ENCODE measurements at regions not wholly inside any gene's neighbourhood (a gene's known extent, or its start where the extent isn't known, plus 50 kb on each side); places are given as distances from the start of the nearest gene placed in this dataset.
"Not testable (repeated sequence)": the region's sequence is repeated elsewhere in the genome, so short reads cannot be mapped to it uniquely, and the experiment has no call there.

GRCh38 chr4:86478151-86478550, 116.0 kb upstream of the PTPN13 start:
- not testable (repeated sequence) for DNase-seq (ENCODE audit: low read depth in 2 of 2)

DNA sequence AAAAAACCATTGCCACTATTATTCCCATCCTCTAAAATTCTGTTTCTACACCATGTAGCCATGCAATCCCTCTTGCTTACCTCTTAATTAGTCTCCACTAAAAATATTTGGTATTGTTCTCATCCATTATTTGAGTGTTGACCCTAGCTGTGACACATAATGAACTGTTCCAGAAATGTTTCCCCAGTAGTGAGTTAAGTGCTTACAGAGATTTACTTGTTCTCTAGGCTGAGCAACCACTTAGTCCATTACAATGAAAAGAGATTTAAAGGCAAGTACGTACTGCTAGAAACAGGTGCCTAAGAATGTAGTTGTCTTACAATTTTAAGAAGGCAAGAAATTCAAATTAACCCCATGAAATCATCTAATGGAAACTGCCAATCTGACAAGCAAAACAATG, 112.7 kb upstream of the PTPN13 start:
- DNase-seq (ENCODE audit: low read depth in 2 of 2): no peak

GRCh38 chr4:86482306-86483172, 111.6 kb upstream of the PTPN13 start:
- no peak for DNase-seq (ENCODE audit: low read depth in 2 of 2)

GRCh38 chr4:86483173-86483490, 111.0 kb upstream of the PTPN13 start:
- no peak for DNase-seq (ENCODE audit: low read depth in 2 of 2)

DNA sequence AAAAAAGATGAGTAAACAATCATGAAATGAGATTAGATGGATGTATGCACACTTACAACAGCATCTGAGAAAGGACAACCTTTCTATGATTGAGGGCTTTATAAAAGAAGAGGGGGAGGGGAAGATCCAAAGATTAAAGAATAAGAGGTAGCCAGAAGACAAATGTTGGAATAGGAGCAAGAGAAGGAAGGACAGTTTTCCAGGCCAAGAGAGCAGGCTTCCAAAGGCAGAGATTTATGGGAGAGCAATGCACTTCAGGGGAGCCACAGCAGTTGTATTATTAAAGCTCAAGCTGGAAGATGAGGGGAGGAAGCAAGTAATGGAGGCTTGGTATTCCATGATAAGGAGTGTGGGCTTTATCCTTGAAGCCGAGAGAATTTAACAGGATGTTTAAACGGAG, 110.3 kb upstream of the PTPN13 start:
- DNase-seq (ENCODE audit: low read depth in 2 of 2): no peak

- no peak for DNase-seq (ENCODE audit: low read depth in 2 of 2)
Measured at GRCh38 chr4:86484241-86484640, 109.9 kb upstream of the PTPN13 start.

GRCh38 chr4:86487738-86488348, 106.3 kb upstream of the PTPN13 start:
- DNase-seq (ENCODE audit: low read depth in 2 of 2): no peak

DNA sequence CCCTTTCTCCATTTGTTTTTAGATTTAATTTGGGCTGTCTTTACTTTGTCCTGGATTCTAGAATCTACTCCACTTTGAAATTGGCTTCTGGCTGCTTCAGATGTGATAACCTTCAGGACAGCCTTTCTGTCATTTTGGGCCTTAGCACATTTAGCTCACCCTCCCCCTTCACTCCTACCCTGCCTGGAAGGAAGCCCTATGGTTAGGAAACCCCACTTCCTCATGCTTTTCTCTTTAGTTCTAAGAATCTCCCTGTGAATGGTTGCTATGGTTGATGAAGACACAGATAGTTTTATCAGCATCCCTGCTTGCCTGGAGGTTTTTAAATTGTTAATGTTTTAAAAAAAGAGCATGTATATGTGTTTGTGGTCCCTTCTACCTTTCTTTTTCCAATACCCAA, 100.7 kb upstream of the PTPN13 start:
- no peak for DNase-seq (ENCODE audit: low read depth in 2 of 2)

GRCh38 chr4:86496094-86497080, 97.7 kb upstream of the PTPN13 start:
- peak; percentile 58 to 65 for DNase-seq (ENCODE audit: low read depth in 2 of 2)

GRCh38 chr4:86497131-86497530, 97.0 kb upstream of the PTPN13 start:
- no peak for DNase-seq (ENCODE audit: low read depth in 2 of 2)

DNA sequence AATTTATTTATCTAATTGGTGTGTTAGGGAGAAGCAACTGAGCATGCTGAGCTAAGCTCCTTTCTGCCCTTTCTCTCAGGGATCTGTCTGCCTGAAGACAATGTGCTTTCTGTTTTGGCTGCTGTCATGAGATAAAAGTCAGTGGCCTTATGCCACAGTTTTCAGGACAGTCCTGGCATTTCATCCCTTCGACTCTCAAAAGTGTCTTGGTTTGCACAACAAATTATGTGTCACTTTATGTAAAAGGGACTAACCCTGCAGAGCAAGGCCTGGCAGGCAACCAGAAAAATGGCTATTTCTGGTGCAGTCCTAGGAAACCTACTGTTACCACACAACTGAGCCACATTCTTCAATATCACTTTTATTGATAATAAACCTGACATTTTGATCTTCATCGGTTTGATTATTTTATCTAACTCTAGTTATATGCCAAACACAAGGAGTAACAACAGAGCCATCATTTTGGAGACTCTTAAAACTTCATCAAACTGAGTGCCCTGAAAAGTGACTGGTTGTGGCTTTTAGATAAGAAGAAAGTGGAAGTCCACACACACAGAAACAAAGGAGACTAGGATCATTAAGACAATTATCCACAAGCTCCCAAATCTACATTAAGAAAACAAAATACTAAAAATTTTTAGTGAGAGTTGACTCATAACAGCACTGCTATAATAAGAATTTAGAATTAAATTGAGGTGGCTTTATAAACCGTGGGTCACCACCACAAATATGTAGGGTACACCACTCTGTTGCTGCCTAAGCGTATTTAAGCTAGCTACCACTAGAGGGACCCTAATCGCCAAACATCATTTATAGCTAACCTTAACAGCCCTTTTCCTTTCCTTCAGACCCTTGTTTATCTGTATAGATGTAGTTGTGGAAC, 95.9 kb upstream of the PTPN13 start:
- peak; percentile 32 to 50 for DNase-seq (ENCODE audit: low read depth in 2 of 2)

DNA sequence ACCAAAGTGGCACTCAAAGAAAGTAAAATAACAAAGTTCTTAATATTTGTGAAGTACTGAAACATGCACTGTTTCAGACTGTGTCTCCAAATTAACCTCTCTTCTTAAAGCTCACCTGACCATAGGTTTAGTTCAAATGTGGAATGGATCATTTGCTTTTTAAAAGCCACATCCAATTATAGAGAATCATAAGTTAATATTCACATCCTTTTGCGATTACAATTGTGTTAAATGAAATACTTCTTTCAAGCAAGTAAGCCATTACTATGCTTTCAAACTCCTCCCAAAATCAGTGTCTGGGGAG, 95.3 kb upstream of the PTPN13 start:
- DNase-seq (ENCODE audit: low read depth in 2 of 2): no peak

GRCh38 chr4:86500527-86500926, 93.6 kb upstream of the PTPN13 start:
- DNase-seq (ENCODE audit: low read depth in 2 of 2): no peak

DNA sequence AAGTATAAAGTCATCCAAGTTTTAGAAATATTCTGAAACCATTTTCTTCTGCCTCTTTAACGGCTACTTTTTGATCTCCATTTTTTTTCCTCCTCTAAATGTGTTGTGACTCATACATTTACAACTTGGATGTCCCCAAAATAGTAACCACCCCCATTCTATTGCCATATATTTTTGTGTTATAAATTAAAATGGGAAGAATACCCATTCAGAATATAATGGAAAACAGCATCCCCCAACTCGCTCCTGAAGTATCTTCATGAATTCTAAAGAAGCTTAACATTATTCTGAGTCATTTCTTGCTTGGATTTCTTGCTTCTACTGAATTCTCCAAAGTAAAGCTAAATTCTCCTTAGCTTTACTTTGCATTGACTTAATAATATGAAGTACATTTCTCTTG, 92.0 kb upstream of the PTPN13 start:
- no peak for DNase-seq (ENCODE audit: low read depth in 2 of 2)

DNA sequence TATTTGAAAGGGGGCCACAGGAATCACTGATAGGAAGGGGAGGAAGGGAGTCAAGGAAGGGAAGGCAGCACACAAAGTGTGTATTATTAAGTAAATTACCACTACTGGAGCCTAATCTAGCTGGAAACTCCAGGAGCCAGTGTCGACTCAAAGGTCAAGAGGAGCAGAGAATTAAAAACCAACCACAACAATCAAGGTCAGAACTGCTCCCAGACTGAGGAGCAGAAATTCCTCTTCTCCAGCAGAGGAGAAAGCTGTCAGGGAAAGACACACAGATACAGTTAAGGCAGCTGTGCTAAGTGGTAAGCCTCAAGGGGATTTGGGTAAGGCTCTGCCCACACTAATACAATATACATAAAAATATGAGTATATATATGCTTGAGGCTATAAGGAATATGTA, 87.5 kb upstream of the PTPN13 start:
- no peak for DNase-seq (ENCODE audit: low read depth in 2 of 2)

DNA sequence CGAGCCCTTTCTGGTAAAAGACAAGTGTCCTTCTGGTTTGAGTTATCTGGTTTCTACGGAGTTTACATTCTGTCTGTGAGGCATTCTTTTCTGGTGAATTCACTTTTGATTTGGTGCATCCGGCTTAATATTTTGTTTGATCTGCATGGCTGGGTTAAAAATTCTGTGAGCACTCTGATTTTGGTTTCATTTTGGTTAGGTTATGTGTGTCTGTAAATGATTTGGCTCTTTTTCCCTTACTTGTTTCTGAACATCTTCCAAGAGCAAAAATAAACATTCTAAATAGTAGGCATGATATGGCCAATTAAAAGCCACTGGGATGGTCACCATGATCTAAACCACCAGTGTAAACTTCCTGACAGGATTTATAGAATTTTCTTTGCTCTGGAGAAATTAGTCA, 85.7 kb upstream of the PTPN13 start:
- DNase-seq (ENCODE audit: low read depth in 2 of 2): peak; percentile 67 to 73

DNA sequence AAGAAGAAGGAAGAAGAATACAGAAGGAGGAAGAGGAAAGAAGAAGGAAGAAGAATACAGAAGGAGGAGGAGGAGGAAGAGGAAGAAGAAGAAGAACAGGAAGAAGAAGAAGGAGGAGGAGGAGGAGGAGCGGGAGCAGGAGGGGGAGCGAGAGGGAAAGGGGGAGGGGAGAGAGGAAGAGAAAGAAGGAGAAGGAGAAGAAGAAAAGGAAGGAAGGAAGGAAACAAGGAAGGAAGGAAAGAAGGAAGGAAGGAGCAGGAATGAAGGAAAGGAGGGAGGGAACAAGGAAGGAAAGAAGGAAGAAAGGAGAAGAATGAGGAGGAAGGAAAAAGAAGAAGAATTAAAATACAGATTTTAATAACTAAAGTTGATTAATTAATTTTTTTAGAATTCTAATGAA, 82.5 kb upstream of the PTPN13 start:
- no peak for DNase-seq (ENCODE audit: low read depth in 2 of 2)

DNA sequence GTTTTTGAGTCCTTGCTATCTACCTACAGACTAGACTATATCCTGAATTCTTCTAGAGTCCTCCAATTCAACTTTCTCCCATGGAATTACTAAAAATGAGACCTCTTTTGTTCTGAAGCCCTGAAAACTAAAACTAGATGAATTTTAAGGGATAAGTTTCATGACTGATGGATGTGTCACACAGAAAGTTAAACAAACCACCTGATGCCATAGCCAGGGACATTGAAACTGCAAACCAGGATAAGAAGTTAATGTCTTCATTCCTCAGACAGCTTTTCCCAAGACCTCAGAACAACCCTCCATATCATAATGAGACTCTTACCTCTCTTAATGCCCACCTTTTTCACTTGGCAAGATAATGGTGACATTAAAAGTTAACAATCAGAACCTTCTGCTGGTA, 81.5 kb upstream of the PTPN13 start:
- DNase-seq (ENCODE audit: low read depth in 2 of 2): no peak

DNA sequence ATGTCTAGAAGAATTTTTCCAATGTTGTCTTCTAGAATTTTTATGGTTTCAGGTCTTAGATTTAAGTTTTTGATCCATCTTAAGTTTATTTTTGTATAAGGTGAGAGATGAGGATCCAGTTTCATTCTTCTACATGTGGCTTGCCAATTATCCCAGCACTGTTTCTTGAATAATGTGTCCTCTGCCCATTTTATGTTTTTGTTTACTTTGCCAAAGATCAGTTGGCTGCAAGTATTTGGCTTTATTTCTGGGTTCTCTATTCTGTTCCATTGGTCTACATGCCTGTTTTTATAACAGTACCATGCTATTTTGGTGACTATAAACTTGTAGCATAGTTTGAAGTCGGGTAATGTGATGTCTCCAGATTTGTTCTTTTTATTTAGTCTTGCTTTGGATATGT, 78.2 kb upstream of the PTPN13 start:
- DNase-seq (ENCODE audit: low read depth in 2 of 2): not testable (repeated sequence)

- DNase-seq (ENCODE audit: low read depth in 2 of 2): no peak
Measured at GRCh38 chr4:86521373-86521969, 72.6 kb upstream of the PTPN13 start.

- no peak for DNase-seq (ENCODE audit: low read depth in 2 of 2)
Measured at GRCh38 chr4:86522349-86522748, 71.8 kb upstream of the PTPN13 start.
